ENCODE measurements at regions not wholly inside any gene's neighbourhood (a gene's known extent, or its start where the extent isn't known, plus 50 kb on each side); places are given as distances from the start of the nearest gene placed in this dataset.
"Not testable (repeated sequence)": the region's sequence is repeated elsewhere in the genome, so short reads cannot be mapped to it uniquely, and the experiment has no call there.

DNA sequence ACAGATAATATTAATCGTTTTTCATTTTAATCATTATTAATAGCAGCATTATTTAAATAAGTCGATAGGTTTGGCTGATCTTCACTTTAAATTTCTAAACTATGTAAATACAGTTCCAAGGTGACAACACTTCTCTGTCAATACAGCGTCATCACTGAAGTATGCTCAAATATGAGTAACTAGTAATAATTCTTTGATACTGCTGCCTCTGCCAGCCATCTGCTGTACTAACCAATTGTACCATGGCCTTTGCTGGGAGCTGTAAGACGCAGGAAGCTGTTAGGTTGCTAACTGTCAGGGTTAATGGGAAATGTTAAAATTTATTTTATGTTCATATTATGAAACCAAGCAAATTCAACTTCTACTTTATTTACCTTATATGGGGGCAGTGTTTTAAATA, 1650.5 kb upstream of the LRRTM3 start:
- DNase-seq (ENCODE audit: low read depth): no peak

DNA sequence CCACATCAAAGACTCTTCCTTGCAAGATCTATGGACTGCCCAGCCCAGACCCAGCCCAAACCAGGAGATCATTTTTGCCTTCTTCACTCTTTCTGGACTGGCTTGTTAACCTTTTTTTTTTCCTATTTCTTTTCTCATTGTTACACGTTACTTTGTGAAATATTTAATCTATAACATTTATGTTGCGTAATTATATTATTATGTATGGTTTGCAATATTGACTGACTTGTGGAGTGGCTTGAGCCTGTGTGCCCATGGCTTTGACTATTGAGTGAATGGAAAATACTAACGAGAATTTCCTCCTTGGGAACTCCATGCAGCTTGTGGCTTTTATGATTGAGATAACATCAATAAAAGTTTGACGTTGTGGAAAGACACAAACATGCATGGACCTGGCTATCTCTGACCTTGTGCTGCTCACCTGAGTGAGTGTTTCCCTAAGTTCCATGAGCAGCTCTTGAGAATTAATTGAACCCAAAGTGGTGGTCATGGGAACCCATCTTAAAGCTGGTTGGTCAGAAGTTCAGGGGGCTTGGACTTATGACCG, 1641.3 kb upstream of the LRRTM3 start:
- H3K4me3 ChIP-seq (ENCODE audit: low read depth, low read length): no peak overlapping the region
- no peak for DNase-seq (ENCODE audit: low read depth)
- TF ChIP-seq, protein P1, sequence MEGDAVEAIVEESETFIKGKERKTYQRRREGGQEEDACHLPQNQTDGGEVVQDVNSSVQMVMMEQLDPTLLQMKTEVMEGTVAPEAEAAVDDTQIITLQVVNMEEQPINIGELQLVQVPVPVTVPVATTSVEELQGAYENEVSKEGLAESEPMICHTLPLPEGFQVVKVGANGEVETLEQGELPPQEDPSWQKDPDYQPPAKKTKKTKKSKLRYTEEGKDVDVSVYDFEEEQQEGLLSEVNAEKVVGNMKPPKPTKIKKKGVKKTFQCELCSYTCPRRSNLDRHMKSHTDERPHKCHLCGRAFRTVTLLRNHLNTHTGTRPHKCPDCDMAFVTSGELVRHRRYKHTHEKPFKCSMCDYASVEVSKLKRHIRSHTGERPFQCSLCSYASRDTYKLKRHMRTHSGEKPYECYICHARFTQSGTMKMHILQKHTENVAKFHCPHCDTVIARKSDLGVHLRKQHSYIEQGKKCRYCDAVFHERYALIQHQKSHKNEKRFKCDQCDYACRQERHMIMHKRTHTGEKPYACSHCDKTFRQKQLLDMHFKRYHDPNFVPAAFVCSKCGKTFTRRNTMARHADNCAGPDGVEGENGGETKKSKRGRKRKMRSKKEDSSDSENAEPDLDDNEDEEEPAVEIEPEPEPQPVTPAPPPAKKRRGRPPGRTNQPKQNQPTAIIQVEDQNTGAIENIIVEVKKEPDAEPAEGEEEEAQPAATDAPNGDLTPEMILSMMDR (conservative IDR thresholded peaks at IDR 0.05; ENCODE audit: low read depth, low read length): no peak

More for the DNA sequence above, 1650.5 kb upstream of the LRRTM3 start:
- no peak overlapping the region for H3K4me3 ChIP-seq (ENCODE audit: low read depth, low read length)
- TF ChIP-seq, protein P1 (conservative IDR thresholded peaks at IDR 0.05; ENCODE audit: low read depth, low read length): no peak

DNA sequence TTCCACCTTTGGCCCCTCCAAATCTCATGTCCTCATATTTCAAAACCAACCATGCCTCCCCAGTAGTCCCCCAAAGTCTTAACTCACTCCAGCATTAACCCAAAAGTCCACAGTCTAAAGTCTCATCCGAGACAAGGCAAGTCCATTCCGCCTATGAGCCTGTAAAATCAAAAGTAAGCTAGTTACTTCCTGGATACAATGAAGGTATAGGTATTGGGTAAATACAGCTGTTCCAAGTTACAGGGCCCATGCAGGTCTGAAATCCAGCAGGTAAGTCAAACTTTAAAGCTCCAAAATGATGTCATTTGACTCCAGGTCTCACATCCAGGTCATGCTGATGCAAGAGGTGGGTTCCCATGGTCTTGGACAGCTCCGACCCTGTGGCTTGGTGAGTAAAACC, 1640.1 kb upstream of the LRRTM3 start:
- DNase-seq (ENCODE audit: low read depth); H3K4me3 ChIP-seq (ENCODE audit: low read depth, low read length): not testable (repeated sequence)

DNA sequence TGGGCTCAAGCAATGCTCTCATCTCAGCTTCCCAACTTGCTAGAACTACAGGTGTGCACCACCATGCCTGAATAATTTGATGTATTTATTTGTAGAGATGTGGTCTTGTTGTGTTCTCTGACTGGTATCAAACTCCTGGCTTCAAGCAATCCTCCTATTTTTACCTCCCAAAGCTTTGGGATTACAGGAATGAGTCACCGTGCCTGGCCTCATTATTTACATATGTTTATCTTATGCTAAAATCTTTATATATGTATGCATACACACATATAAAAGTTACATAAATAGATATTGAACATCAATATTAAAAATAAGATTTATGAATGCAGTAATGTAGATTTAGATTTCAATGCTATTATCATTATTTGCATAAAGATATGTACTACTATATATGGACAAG, 1634.5 kb upstream of the LRRTM3 start:
- DNase-seq (ENCODE audit: low read depth): no peak
- TF ChIP-seq, protein P1 (conservative IDR thresholded peaks at IDR 0.05; ENCODE audit: low read depth, low read length): no peak
- H3K4me3 ChIP-seq (ENCODE audit: low read depth, low read length): no peak overlapping the region

DNA sequence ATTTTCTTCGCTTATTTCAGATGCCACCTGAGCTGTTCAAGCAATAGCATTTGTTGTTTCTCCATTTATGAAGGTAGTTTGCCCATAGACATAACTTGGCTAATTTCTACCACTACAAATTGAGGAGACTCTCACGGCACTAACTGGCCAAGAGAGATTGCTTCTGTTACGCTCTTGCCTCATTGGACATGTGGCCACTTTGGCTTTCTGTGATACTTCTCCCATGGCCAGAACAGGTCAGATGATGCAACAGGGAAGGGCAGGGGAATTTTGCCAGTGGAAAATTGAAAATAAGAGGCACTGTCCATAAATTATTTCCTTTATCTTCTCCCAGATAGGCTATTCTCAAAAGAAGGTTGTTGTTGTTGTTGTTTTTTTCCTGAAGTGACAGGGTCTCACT, 1633.3 kb upstream of the LRRTM3 start:
- DNase-seq (ENCODE audit: low read depth): no peak
- H3K4me3 ChIP-seq (ENCODE audit: low read depth, low read length): no peak overlapping the region
- TF ChIP-seq, protein P1 (conservative IDR thresholded peaks at IDR 0.05; ENCODE audit: low read depth, low read length): no peak

DNA sequence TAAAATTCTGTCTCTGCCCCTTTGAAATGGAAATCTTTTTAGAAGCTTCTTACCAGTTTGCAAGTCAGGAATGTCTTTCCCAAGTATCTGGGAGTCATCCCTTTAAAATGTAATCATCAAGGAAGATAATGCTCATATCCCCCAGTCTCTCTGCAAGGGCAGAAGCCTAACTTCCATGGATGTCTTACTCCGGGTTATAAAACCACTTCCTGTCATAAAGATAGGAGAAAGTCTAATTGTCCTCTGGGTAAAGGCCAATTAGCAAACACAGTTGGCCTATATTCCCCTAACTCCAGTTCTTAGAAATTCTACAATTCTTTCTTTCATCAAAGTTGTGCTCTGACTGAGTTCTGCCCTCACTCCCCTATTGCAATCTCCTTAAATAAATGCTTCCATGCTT, 1631.5 kb upstream of the LRRTM3 start:
- no peak overlapping the region for H3K4me3 ChIP-seq (ENCODE audit: low read depth, low read length)
- TF ChIP-seq, protein P1 (conservative IDR thresholded peaks at IDR 0.05; ENCODE audit: low read depth, low read length): no peak
- DNase-seq (ENCODE audit: low read depth): no peak

DNA sequence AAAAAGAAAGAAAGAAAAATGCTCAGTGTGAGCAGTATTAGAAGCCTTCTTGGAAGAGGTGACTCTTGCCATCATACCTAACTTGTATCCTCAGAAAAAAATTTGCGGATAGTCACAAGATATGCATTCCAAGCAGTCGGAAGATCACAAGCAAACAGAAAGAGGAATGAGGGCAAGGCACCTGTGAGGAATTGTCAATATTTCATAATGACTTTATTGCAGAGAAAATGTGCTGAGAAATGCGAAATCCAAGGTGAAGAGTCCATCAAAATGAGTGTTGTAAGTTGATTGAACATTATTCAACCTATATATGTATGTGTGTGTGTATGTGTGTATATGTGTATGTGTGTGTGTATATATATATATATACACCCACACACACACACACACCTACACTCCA, 1624.7 kb upstream of the LRRTM3 start:
- no peak overlapping the region for H3K4me3 ChIP-seq (ENCODE audit: low read depth, low read length)
- TF ChIP-seq, protein P1 (conservative IDR thresholded peaks at IDR 0.05; ENCODE audit: low read depth, low read length): no peak
- DNase-seq (ENCODE audit: low read depth): no peak

Measured in epithelial cell of proximal tubule (primary cell).